ENCODE measurements at regions not wholly inside any gene's neighbourhood (a gene's known extent, or its start where the extent isn't known, plus 50 kb on each side); places are given as distances from the start of the nearest gene placed in this dataset.

- H3K27me3 ChIP-seq: no peaks in the 10 kb centered on the region
- TF ChIP-seq CTCF (IDR thresholded peaks at IDR 0.05) (no peak), EP300 (IDR thresholded peaks at IDR 0.05) (no peak), POLR2A (IDR thresholded peaks at IDR 0.05) (no peak)
- H3K27ac ChIP-seq: no peak overlapping the region
- DNase-seq (ENCODE audit: low spot score in 2 of 2): no peak
- H3K36me3 ChIP-seq: no peaks in the 10 kb centered on the region
- WGBS, 2 donors: 84 to 86% methylated on average over 1 of the region's 1 CpG
- no peaks in the 10 kb centered on the region for H3K4me1 ChIP-seq
- H3K4me3 ChIP-seq: no peak overlapping the region
- H3K9me3 ChIP-seq: no peaks in the 10 kb centered on the region
Observed at GRCh38 chr3:90036939-90037469, 929.6 kb downstream of the EPHA3 start.

GRCh38 chr3:90039994-90040393 is 932.6 kb downstream of the EPHA3 start:
- Histone ChIP-seq H3K27me3 (no peaks in the 10 kb centered on the region), H3K36me3 (no peaks in the 10 kb centered on the region), H3K4me1 (no peaks in the 10 kb centered on the region), H3K27ac (no peak overlapping the region), H3K9me3 (no peaks in the 10 kb centered on the region), H3K4me3 (no peak overlapping the region)
- TF ChIP-seq POLR2A (IDR thresholded peaks at IDR 0.05): no peak
- TF ChIP-seq EP300 (IDR thresholded peaks at IDR 0.05): no peak
- no peak for DNase-seq (ENCODE audit: low spot score in 2 of 2)
- 90 to 93% methylated on average over 2 of the region's 2 CpGs for WGBS, 2 donors

- Histone ChIP-seq H3K27me3 (no peaks in the 10 kb centered on the region), H3K27ac (no peak overlapping the region), H3K9me3 (no peaks in the 10 kb centered on the region), H3K4me1 (no peaks in the 10 kb centered on the region), H3K4me3 (no peak overlapping the region), H3K36me3 (no peaks in the 10 kb centered on the region)
- TF ChIP-seq CTCF (IDR thresholded peaks at IDR 0.05) (no peak), EP300 (IDR thresholded peaks at IDR 0.05) (no peak), POLR2A (IDR thresholded peaks at IDR 0.05) (no peak)
- no peak for DNase-seq (ENCODE audit: low spot score in 2 of 2)
- WGBS, 2 donors: 59 to 69% methylated on average over 3 of the region's 3 CpGs
Observed at GRCh38 chr3:90040554-90040953, 933.1 kb downstream of the EPHA3 start.

- Histone ChIP-seq H3K9me3 (no peaks in the 10 kb centered on the region), H3K4me1 (no peaks in the 10 kb centered on the region), H3K4me3 (no peak overlapping the region), H3K27ac (no peak overlapping the region), H3K36me3 (no peaks in the 10 kb centered on the region), H3K27me3 (no peaks in the 10 kb centered on the region)
- DNase-seq (ENCODE audit: low spot score in 2 of 2): no peak
- TF ChIP-seq EP300 (IDR thresholded peaks at IDR 0.05): no peak
- TF ChIP-seq POLR2A (IDR thresholded peaks at IDR 0.05): no peak
- 65 to 66% methylated on average over 2 of the region's 2 CpGs for WGBS, 2 donors
Observed at GRCh38 chr3:90041995-90042394, 934.6 kb downstream of the EPHA3 start.

GRCh38 chr3:90043287-90043686 is 935.9 kb downstream of the EPHA3 start:
- Histone ChIP-seq H3K4me1 (no peaks in the 10 kb centered on the region), H3K9me3 (no peaks in the 10 kb centered on the region), H3K4me3 (no peak overlapping the region), H3K27ac (no peak overlapping the region), H3K27me3 (no peaks in the 10 kb centered on the region), H3K36me3 (no peaks in the 10 kb centered on the region)
- TF ChIP-seq CTCF (IDR thresholded peaks at IDR 0.05) (no peak), POLR2A (IDR thresholded peaks at IDR 0.05) (no peak), EP300 (IDR thresholded peaks at IDR 0.05) (no peak)
- 80 to 90% methylated on average over 5 of the region's 5 CpGs for WGBS, 2 donors
- DNase-seq (ENCODE audit: low spot score in 2 of 2): no peak

GRCh38 chr3:90044084-90044816 is 936.8 kb downstream of the EPHA3 start:
- no peak for TF ChIP-seq EP300 (IDR thresholded peaks at IDR 0.05)
- TF ChIP-seq POLR2A (IDR thresholded peaks at IDR 0.05): no peak
- TF ChIP-seq CTCF (IDR thresholded peaks at IDR 0.05): no peak
- H3K36me3 ChIP-seq: no peaks in the 10 kb centered on the region
- no peak for DNase-seq (ENCODE audit: low spot score in 2 of 2)
- whole genome bisulfite sequencing, 2 donors: 87 to 97% methylated on average over 1 of the region's 1 CpG
- H3K9me3 ChIP-seq: no peaks in the 10 kb centered on the region
- H3K27ac ChIP-seq: no peak overlapping the region
- H3K27me3 ChIP-seq: no peaks in the 10 kb centered on the region
- H3K4me3 ChIP-seq: no peak overlapping the region
- no peaks in the 10 kb centered on the region for H3K4me1 ChIP-seq
